NT2/D1 (cell line): ENCODE measurements at regions not wholly inside any gene's neighbourhood (a gene's known extent, or its start where the extent isn't known, plus 50 kb on each side); places are given as distances from the start of the nearest gene placed in this dataset.

Experiments
- SUZ12 ChIP-seq: IDR thresholded peaks from 2 replicates; pipeline ENCODE4 v1.6.1; 2011; ENCODE audit not compliant: insufficient read length, insufficient read depth; ENCODE audit errors: extremely low read depth
- YY1 ChIP-seq: IDR thresholded peaks from 2 replicates; pipeline ENCODE4 v1.6.1; 2011; ENCODE audit not compliant: insufficient read length, insufficient read depth
- ZNF274 ChIP-seq: IDR thresholded peaks from 2 replicates; pipeline ENCODE4 v1.6.1; 2011; ENCODE audit warnings: mild to moderate bottlenecking, low read depth, low read length

- no peak for TF ChIP-seq YY1
- no peak for TF ChIP-seq SUZ12
- no peak for TF ChIP-seq ZNF274
Measured at GRCh38 chr2:176967911-176968450, 244.6 kb upstream of the HNRNPA3 start.
